Natural killer cell (primary cell): ENCODE measurements at regions not wholly inside any gene's neighbourhood (a gene's known extent, or its start where the extent isn't known, plus 50 kb on each side); places are given as distances from the start of the nearest gene placed in this dataset.

ENCODE experiments used
- ATAC-seq, 3 donors: fragments of 150-1000 bp in 2 of 3; fragments of 200-7000 bp in 1 of 3; cut with Tn5 transposase; 1 replicate in 1 of 3; 2 replicates in 2 of 3; pipeline ENCODE4 v1.10.0; 2021; ENCODE audit warnings: mild to moderate bottlenecking in 2 of 3, moderate library complexity in 2 of 3
- DNase-seq, 2 donors: peaks; one replicate each; pipeline versions ENCODE4 v3.0.0 to v3.0.0-alpha.2; 2013 to 2021; ENCODE audit warnings: mixed read lengths in 1 of 2
- H3K27ac ChIP-seq: one replicate; pipeline ENCODE4 v1.5.1; 2013; ENCODE audit warnings: mild to moderate bottlenecking, low read length
- H3K27me3 ChIP-seq: one replicate; pipeline ENCODE4 v1.6.1; 2013; ENCODE audit warnings: low read length; ENCODE audit not compliant: control insufficient read depth, insufficient read depth
- H3K36me3 ChIP-seq: one replicate; pipeline ENCODE4 v1.6.1; 2013; ENCODE audit warnings: low read length; ENCODE audit not compliant: control insufficient read depth, insufficient read depth
- H3K4me1 ChIP-seq: one replicate; pipeline ENCODE4 v1.6.1; 2013; ENCODE audit warnings: low read length; ENCODE audit not compliant: control insufficient read depth, insufficient read depth
- H3K4me3 ChIP-seq: one replicate; pipeline ENCODE4 v1.5.1; 2013; ENCODE audit warnings: low read length
- H3K9me3 ChIP-seq: one replicate; pipeline ENCODE4 v1.6.1; 2013; ENCODE audit warnings: low read length; ENCODE audit not compliant: control insufficient read depth, insufficient read depth
- H3K27ac Mint-ChIP-seq, 2 donors: one replicate each; pipeline ENCODE4 v1.8.0; 2022; ENCODE audit warnings: mild to moderate bottlenecking in 2 of 2, mixed read lengths in 2 of 2, moderate library complexity in 1 of 2
- H3K27me3 Mint-ChIP-seq, 2 donors: one replicate each; pipeline ENCODE4 v1.8.0; 2022; ENCODE audit warnings: low read depth in 2 of 2, mixed read lengths in 2 of 2
- H3K36me3 Mint-ChIP-seq: one replicate; pipeline ENCODE4 v1.8.0; 2022; ENCODE audit warnings: mixed read lengths
- H3K4me1 Mint-ChIP-seq, 2 donors: one replicate each; pipeline ENCODE4 v1.8.0; 2022; ENCODE audit warnings: mixed read lengths in 2 of 2
- H3K4me3 Mint-ChIP-seq: one replicate; pipeline ENCODE4 v1.8.0; 2022; ENCODE audit warnings: mild to moderate bottlenecking, moderate library complexity, mixed read lengths
- H3K9me3 Mint-ChIP-seq, 2 donors: one replicate each; pipeline ENCODE4 v1.8.0; 2022; ENCODE audit warnings: mixed read lengths in 2 of 2
- CTCF ChIP-seq: fragments of 200-600 bp; IDR thresholded peaks from one replicate; pipeline ENCODE4 v1.8.0; 2022; ENCODE audit warnings: antibody characterized with exemption
- WGBS: methylation state at CpG from one replicate; pipeline ENCODE4 v1.1.7; 2013; ENCODE audit warnings: missing lambda C conversion rate; ENCODE audit not compliant: insufficient coverage; 5-methylcytosine and 5-hydroxymethylcytosine counted together
- intact Hi-C: fragments of 100-400 bp; cut with micrococcal nuclease; formaldehyde crosslinking; loops from one replicate; pipeline ENCODE4 v1.14.2; 2022

DNA sequence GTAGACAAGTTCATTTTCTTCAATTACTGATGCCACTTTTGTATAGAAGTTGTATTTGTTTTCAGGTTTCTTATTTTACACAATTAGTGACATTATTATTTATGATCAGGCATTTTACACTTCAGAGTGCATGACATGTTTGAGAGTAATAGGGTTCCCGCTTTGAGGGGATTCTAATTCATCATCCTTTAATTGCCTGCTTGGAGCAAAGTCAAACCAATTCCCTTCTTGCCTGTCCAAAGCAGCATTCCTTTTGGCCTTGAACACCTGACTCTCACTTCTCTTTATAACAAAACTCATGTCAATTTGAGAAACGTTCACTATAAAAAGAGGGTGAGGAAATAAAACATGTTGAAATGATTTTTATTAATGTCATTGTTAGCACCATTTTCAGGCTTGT is 1149.4 kb downstream of the NXPH1 start:
- no peak for ATAC-seq
- no peak for TF ChIP-seq CTCF
- Mint-ChIP-seq H3K27ac (no peak overlapping the region), H3K4me3 (no peak overlapping the region), H3K4me1 (no peaks in the 10 kb centered on the region), H3K36me3 (peaks cover 7% of the 10 kb centered on the region), H3K9me3 (peaks cover 5 to 8% of the 10 kb centered on the region in 2 donors), H3K27me3 (no peaks in the 10 kb centered on the region)
- Histone ChIP-seq H3K27ac (no peak overlapping the region), H3K4me3 (no peak overlapping the region), H3K36me3 (no peaks in the 10 kb centered on the region), H3K4me1 (no peaks in the 10 kb centered on the region), H3K27me3 (no peaks in the 10 kb centered on the region), H3K9me3 (no peaks in the 10 kb centered on the region)
- WGBS: 50% methylated on average over 1 of the region's 2 CpGs
- no peak for DNase-seq
- intact Hi-C loops: no loop called here

DNA sequence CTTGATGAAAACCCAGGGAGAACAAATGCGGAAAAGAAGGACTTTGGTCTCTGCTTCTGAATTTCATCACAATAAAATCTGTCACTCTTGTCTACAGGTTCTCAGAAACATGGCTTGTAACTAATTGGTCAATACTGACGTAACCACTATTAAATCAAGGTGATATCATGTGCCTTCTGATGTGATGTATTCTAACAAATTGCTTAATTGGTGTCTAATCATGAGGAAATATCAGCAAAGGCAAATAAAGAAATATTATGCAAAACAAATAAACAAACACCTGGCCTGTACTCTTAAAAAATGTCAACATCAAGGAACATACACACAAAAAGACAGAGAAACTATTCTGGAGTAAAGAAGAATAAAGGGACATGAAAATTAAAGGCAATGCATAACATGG is 1165.0 kb downstream of the NXPH1 start:
- Mint-ChIP-seq H3K36me3 (no peaks in the 10 kb centered on the region), H3K4me1 (no peaks in the 10 kb centered on the region), H3K27ac (no peak overlapping the region), H3K9me3 (peaks cover 4 to 15% of the 10 kb centered on the region in 2 donors), H3K4me3 (no peak overlapping the region), H3K27me3 (no peaks in the 10 kb centered on the region)
- intact Hi-C loops: no loop called here
- DNase-seq (no peak), ATAC-seq (no peak)
- H3K27me3 ChIP-seq: no peaks in the 10 kb centered on the region
- no peaks in the 10 kb centered on the region for H3K4me1 ChIP-seq
- no peak overlapping the region for H3K27ac ChIP-seq
- TF ChIP-seq CTCF: no peak
- WGBS: 82% methylated on average over 1 of the region's 2 CpGs
- no peak overlapping the region for H3K4me3 ChIP-seq
- peaks cover 5% of the 10 kb centered on the region for H3K9me3 ChIP-seq
- H3K36me3 ChIP-seq: no peaks in the 10 kb centered on the region

- Mint-ChIP-seq H3K27me3 (no peaks in the 10 kb centered on the region), H3K4me1 (no peaks in the 10 kb centered on the region), H3K27ac (no peak overlapping the region), H3K36me3 (no peaks in the 10 kb centered on the region), H3K4me3 (no peak overlapping the region), H3K9me3 (peaks cover 7 to 10% of the 10 kb centered on the region in 2 donors)
- WGBS: 100% methylated on average over 1 of the region's 2 CpGs
- Histone ChIP-seq H3K27me3 (no peaks in the 10 kb centered on the region), H3K9me3 (peaks cover 5% of the 10 kb centered on the region), H3K36me3 (no peaks in the 10 kb centered on the region), H3K27ac (no peak overlapping the region), H3K4me3 (no peak overlapping the region), H3K4me1 (no peaks in the 10 kb centered on the region)
- no peak for ATAC-seq
- intact Hi-C loops: no loop called here
- no peak for TF ChIP-seq CTCF
- no peak for DNase-seq
Observed at GRCh38 chr7:9600974-9601373, 1167.6 kb downstream of the NXPH1 start.

DNA sequence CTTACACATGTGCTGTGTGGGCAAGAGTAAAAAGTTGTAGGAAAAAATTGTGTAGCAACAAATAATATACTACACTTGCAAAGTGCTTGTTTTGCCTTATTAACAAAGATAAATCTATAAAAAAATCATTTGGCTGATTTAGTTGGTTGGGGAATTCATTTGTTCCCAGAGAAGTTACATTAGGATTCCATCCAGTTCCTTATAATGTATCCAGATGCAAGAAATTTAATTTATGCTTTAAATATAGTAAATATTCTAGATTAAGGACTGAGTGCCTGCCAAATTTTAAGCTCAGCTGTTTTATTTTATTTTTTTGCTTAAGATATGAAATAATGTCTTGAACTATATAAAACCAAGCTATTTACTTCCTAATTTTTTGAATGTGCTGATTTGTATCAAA is 1169.9 kb downstream of the NXPH1 start:
- Mint-ChIP-seq H3K4me1 (no peaks in the 10 kb centered on the region), H3K27ac (no peak overlapping the region), H3K27me3 (no peaks in the 10 kb centered on the region), H3K36me3 (no peaks in the 10 kb centered on the region), H3K9me3 (peaks cover 3 to 8% of the 10 kb centered on the region in 2 donors), H3K4me3 (no peak overlapping the region)
- DNase-seq: no peak
- Histone ChIP-seq H3K4me1 (no peaks in the 10 kb centered on the region), H3K4me3 (no peak overlapping the region), H3K36me3 (no peaks in the 10 kb centered on the region), H3K27ac (no peak overlapping the region), H3K9me3 (no peaks in the 10 kb centered on the region), H3K27me3 (no peaks in the 10 kb centered on the region)
- ATAC-seq: no peak
- TF ChIP-seq CTCF: no peak
- intact Hi-C loops: no loop called here
